Left renal cortex interstitium (tissue), 4 donors: ENCODE measurements at regions not wholly inside any gene's neighbourhood (a gene's known extent, or its start where the extent isn't known, plus 50 kb on each side); places are given as distances from the start of the nearest gene placed in this dataset.

Experiments used
- DNase-seq, 4 donors: peaks; one replicate each; pipeline ENCODE4 v3.0.0-alpha.2; 2013; ENCODE audit warnings: low read depth in 4 of 4, low spot score in 2 of 4, missing footprints in 1 of 4

DNA sequence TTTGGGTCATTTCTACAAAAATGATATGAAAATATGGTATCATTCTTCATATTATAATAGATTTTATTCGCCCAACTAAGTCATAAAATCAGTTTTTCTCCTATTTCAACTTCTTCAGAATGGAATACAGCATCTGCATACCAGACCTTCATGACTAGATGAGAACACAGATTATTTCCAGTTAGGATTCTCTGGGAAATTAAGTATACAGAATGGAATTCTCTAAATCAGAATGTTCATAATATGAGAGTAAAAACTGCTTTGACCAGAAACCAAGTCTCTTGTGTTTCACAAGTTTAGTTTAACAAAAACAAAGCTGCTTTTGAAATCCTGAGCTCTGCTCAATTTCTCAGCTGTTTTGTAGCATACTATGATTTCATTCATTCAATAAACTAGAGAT, 160.3 kb upstream of the SEMA3A start:
- no peak for DNase-seq

DNA sequence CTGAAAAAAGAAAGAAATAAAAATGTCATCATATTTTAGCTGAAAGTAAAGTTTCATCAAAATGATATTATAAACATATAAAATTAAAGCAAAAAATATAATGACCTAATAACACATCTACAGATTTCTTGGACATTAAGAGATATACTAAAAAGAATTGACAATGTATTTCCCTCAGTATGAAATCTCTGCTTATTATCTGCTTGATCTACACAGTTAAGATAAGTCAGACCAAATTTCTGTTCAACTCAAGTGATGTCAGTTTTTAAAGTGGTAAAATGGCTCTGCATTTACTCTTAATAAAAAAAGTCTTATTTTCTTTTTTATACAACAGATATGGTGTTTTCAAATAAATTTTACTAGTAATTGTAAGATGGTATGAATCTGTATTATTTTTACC, 159.4 kb upstream of the SEMA3A start:
- no peak for DNase-seq

DNA sequence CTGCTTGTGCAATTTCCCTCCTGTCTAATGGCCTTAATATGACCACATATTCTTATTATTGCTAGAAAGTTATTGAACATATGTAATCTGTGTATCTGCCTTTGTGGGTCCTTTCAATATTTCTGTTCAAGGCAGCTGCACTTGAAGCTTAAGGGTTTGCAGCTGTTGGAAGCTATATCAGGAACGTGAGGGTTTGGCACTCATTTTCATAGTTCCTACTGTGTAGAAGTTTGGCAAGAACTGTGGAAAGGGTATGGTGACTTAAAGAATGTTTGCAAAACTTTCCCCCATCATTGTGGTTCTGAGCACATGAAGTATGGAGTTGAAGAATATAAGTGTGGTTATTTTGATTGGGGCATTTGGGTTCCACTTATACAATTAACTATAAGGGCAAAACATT, 144.7 kb upstream of the SEMA3A start:
- no peak for DNase-seq

DNA sequence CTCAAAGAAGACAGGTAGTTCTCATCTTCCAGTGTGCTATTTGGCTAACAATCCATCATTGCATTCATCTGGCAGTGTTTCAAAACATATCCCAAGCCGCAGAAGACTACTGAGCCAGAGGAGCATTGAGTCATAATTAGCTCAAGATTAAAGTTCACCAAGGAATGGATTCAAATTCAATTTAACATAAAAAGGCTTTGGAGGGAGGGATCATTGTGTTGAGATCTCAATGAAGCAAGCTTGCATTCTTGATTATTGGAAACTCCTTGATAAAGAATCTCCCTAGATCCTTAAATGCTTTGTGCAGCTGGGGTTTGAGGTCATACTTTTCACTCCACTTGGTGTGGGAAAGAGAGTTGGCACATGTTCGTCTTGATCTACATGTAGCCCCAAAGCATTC, 142.8 kb upstream of the SEMA3A start:
- DNase-seq, result no peak

DNA sequence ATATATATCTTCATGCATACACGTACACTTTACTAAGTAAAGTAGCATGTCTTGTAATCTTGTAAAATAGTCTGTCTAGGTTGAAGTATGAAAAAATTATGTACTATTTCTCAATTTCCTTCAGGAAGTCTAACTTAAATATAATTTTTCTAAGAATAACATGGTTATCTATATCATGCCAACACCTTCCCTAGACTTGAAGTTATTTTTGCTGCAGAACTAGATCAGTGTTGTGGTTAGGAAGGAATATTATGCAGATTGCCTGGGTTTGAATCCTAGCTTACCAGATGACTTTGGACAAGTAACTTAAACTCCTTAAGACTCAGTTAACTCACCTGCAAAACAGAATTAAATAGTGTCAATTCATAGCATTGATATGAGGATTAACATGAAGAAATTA, 142.2 kb upstream of the SEMA3A start:
- no peak for DNase-seq

DNA sequence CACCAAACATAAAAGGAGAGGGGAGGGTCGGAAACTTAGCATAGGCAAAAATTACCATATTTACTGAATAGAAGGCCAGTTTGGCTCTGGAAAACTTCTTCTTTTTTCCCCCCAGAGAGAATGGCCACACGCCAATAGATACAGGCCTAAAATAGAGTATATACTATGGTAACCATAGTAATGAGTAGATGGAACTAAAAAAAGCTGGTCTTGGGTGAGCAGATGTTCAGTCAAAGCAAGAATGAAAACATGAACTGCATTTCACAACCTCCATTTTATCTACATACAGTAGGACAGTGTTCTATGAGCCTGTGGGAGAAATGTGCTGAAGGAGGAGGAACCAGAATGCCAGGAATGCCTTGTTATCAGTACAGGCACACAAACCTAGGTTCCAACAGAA, 141.7 kb upstream of the SEMA3A start:
- no peak for DNase-seq

DNA sequence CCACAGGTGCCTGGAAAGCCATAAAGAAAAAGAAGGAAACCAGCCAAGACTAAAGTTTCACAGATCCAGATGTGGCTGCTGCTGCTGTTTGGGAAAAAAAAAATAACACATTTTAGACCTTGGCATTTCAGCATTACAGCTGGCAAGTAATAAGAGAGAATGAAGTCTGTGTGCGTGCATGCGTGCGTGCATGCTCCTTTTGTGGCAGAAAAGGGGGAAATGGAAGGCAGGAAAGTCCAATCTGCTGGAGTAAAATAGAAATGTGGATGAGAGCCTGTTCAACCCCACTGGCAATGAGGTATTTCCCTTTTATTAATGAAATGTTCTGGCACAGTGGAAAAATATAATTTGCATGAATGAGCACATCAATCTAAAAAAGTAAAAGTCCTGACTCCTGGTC, 137.0 kb upstream of the SEMA3A start:
- DNase-seq, result peak in 1 of 4 donors; percentile 4

DNA sequence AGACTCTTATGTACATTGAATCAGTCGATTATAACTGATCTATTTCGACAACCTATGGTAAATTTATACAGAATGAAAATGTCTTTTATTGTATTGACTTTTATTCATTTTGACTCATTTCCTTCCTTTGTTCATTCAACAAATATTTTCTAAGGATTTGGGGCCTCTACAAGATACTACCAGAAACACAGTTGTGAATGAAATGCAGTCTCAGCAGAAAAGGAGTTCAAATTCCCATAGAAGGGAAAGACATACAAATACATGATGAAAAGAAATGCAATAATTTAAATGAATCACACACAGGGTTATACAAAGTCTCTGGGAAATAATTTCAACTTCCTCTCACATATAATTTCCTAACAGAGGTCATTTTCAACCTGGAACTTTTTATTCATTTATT, 134.0 kb upstream of the SEMA3A start:
- DNase-seq, result no peak

DNA sequence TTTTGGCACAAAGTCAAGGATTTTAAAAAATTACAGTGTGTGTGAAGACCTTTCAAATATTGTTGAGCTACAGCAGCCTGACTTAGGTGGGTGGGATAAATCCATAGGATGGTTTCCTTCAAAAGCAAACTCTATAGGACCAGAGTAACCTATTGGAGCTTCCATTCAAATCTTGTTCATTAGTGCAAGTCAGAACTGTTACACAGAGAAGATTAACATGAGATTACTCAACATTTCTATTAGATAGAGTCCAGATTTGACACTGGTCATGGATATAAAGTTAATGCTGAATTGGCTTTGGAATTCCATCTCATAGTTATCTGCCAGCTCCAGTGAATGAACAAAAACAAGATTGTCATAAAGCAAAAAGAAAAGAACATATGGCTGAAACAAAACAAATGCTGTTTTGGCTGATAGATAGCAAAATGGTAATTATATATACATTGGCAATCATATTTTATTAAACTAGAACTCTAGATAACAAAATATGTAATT, 129.6 kb upstream of the SEMA3A start:
- no peak for DNase-seq

DNA sequence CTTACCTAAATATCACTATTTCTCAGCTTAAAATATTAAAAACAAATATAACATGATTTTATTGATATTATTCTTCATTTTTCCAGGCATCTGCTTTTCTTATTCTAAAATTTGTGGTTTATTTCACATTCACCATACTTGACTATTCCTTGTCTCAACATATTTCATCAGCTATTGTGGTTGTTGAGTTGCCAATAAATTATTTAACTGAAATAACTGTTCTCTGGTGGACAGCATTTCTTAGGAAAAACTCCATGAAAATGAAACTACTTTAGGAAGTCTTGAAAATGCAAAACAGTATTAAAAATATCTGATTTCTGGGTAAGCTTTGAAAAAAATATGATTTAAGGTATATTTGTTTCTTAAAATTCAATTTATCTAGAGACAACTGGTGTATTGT, 122.9 kb upstream of the SEMA3A start:
- no peak for DNase-seq

DNA sequence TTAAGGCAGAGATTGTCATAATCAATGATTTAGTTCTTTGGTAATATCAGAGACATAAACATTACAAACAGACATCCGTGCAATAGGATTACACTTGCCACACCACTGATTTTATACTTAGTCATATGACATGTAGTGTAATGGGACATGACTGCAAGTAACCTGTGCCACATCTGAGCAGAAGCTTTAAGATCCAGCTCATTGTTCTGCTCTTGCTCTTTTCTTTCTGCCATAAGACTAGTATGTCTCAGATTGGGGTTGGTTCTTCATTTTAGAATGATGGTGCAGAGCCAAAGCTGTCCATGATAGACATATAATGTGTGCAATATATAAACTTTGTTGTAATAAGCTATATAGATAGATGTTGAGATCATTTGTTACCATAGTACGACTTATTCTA, 119.7 kb upstream of the SEMA3A start:
- no peak for DNase-seq

DNA sequence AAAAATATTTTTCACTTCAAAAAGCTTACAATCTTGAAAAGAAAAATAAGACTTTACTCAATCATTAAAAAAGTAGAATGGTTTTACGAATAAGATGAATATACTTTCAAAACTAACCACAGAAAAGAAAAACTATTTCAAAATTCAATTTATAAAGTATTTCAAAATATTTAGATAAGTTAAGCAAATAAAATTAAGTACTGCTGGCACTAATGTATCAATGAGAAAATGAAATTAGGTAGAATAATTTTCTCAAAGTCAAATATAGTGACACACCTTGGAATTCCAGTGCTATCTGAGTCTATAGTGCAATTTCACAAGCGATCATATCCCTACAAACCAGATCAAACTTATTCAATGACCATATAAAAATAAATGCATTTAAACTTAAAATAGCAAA, 109.8 kb upstream of the SEMA3A start:
- no peak for DNase-seq

DNA sequence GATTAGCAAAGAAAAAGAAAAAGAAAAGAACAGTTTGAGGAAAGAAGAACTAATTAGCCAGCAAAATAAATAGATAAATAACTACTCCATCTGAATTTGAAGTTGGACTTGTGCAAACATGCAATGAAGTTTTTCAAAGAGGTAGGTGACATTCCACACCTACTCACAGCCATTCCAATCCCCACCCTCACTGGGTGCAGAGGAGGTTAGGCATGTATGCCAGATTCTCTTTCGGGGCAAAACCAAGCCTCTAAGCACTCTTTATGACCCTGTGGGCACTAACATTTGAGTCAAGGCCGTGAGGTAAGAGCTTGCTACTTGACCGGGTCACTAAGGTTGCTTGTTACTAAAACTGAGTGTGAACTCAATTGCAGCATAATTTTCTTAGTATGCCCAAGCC, 108.4 kb upstream of the SEMA3A start:
- no peak for DNase-seq

DNA sequence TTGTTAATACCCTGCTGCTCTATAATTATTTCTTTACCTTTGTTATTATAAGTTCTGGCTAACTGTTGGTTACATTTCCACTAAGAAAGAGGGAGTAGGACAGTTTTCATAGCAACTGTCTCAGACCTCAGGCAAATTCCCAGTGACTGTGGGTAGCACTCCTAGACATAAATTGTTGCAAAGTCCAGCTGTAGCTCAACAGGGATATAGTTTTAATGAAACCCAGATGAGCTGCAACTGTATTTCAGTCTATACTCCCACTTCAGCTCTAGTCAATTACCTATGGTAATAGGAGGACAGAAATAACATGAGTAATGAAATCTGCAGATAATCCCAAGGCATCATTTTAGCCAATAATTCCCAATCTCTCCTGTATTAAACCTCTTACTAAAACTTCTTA, 103.0 kb upstream of the SEMA3A start:
- DNase-seq, result no peak

DNA sequence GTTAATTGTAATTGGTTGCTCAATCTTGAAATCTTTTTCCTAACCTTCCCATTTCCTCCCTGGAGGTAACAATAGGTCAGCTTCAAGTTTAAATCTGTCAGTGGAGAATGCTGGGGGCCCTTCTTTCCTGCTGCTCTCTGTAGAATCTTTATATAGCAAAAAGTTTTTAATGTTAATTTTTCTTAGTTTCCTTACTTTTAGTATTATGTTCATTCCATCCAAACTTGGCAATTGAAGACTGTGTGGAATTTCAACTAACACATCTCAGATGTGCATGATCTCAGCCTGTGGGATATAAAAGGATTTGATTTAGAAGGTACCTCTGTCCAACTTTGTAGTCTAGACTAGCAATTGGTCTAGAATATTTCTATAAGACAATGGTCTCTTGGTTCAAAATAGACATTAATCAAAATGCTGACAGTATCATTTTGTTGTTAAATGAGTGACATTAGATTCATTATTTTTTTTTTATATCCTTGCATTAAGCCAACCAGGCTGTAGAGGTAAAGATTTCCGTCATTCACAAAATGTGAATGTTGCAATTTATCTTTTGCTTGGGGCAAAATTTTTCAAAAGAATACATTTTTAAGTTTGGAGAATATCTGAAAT, 100.4 kb upstream of the SEMA3A start:
- DNase-seq, result no peak

DNA sequence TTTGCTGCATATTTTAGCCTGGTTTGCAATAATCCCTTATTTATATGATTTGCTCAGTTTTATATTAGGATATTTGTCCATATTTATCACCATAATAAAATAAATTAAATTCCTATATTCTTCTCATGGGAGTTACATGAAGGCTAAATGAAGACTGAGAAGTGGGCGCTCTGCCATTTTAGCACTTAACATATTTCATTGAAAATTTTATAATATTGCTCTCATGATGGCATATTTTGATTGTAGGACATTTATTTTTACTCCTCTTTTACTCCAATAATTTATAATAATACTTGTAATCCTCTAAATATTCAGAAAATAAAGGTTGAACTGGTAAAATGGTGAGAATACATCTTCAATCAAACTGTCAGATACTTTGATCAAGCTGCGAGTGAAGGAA, 99.8 kb upstream of the SEMA3A start:
- DNase-seq, result no peak

DNA sequence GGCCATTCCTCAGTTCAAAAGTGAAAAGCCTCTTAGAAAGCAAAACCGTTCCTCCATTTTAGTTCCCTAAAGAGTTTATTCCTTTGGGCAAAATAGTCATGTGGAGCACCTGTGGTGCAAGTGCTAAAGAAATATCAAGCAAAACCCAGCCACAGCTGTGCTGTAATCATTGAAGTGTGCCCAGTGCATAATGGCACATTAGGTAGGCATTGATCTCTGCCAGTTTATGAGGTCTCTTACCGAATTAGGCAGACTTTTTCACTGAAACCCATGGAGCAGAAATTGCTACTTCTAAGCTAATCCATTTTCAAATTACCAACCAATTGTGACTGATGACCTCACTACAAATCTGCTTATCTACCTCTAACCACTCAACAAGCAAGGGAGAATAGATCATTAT, 97.2 kb upstream of the SEMA3A start:
- DNase-seq, result no peak

DNA sequence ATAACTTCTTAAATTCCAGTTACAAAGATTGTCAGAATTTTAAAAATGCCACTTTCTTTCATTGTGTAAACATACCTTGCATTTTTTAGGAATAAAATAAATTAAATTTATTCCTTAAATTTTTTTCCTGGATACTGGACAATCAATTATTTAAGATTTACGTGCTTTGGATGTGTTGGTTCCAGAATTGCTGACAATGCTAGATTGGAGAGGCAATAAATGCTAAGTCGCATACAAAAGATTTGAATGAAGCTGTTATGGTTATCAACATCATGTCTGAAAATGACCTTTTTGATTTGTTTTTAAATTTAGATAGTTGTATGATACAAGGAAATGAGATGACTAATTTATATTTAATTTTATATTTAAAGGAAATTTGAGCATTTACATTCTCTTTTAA, 89.2 kb upstream of the SEMA3A start:
- no peak for DNase-seq

DNA sequence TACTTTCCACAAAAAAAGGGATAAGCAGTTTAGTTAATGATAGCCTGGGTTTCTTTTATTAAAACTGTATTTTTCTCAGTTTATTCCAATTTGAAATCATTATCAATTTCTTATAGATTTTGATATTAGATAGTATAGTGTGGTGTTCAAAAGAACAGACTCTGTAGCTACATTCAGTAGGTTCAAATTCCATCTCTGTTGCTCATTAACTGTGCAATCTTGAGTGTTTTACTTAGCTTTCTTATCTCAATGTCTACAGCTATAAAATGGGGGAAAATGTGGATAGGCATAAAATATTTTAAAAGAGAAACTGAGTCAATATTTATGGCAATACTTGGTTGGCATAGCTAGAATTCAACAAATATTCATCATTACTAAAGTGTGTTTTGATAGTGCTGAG, 86.9 kb upstream of the SEMA3A start:
- no peak for DNase-seq

DNA sequence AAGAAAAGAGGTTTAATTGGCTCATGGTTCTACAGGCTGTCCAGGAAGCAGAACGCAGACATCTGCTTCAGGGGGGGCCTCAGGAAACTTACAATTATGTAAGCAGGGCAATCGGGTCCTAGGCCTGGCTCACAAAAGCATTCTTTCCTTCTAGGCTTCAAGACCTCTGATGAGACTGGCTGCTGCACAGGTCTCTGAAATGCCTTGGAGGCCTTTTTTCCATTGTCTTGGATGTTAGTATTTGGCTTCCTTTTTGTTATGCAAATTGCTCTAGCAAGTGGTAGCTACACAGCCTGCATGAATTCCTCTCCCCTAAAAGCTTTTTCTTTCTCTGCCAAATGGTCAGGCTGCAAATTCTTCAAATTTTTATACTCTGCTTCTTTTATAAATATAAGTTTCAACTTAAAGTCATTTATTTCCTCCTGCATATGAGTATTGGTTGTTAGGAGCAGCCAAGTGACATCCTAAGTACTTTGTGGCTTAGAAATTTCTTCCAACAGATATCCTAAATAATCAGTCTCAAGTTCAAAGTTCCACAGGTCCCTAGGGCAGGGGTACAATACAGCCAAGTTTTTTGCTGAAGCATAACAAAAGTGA, 83.1 kb upstream of the SEMA3A start:
- no peak for DNase-seq

DNA sequence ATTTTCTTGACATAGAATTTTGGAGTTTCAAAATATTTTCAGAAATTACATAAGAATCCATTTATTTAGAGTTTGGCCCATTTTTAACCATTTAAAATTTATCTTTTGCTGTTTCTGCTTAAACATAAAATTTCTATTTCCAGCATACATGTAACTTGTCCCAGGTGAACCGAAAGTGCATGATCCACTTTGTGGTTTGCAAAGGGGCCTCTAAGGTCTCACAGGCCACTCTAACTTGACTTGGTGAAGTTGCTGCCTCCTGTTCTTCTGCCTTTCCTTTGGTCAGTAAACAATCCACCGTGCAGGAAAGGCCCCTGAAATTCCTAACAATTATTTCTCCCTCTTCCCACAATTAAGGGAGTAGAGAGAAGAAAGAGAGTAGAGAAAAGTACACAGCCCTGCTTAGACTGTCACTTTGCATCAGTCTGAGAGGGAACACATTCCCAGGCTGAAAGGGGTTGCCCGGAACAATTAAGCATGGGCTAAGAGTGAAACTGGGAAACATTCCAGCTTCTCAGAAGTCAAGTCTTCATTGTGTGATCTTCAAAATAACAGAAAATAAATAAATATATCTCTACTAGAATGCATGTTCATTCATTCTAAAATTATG, 79.5 kb upstream of the SEMA3A start:
- DNase-seq, result no peak

DNA sequence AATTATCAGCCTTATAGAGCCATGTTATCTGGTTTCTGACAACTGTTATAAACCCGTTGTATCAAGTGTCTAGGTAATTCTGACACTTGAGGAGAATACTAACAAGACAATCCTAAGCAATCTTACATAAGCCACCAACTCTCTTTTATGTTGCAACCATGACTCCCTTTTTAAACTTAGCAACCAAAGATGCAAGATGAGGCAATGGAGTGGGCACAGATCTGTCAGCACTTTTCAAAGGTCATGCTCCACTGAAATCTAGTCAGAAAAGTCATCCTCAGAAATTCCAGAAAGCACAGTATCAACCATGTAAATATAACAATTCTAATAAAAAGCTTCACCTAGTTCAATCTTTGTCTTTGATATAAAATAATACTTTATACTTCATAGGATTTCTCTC, 77.0 kb upstream of the SEMA3A start:
- no peak for DNase-seq

DNA sequence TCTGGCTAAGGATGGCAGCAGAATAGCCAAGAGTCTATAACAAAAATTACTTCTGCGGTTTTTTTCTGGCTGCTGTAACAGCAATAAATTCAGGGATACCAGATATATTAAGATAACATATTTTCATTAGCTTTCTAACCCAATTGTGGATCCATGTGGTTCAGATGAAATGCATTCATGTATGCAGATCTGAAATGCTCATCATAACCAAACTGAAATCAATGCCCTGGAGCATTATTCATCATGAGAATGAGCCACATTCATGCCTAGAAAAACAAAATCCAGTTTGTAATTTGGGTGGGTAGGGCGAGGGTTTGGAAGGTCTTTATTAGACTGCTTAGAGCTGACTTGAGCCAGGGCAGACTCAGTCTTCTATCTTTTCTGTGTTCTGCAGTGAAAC, 69.8 kb upstream of the SEMA3A start:
- DNase-seq, result no peak
